ENCODE measurements at regions not wholly inside any gene's neighbourhood (a gene's known extent, or its start where the extent isn't known, plus 50 kb on each side); places are given as distances from the start of the nearest gene placed in this dataset.

GRCh38 chr3:78201091-78201490 lies 1161.2 kb downstream of the ROBO2 start:
- TF ChIP-seq POLR2A (IDR thresholded peaks at IDR 0.05) (no peak), CTCF (IDR thresholded peaks at IDR 0.05) (no peak)

Data from vagina (tissue), 2 donors.